Testis (tissue), 2 donors: ENCODE measurements at regions not wholly inside any gene's neighbourhood (a gene's known extent, or its start where the extent isn't known, plus 50 kb on each side); places are given as distances from the start of the nearest gene placed in this dataset.

Experiments
- POLR2A ChIP-seq: fragments of 450-650 bp; IDR thresholded peaks from one replicate; pipeline ENCODE4 v1.6.1; 2017; ENCODE audit warnings: antibody characterized with exemption, mild to moderate bottlenecking, moderate library complexity
- TF ChIP-seq, protein P1 (sequence below), 3 experiments: fragments of 450-650 bp in 2 of 3; fragments of 200-600 bp in 1 of 3; sonication (generic) in 1 of 3; IDR thresholded peaks; one replicate each; pipeline ENCODE4 v1.5.1; 2016 to 2019; ENCODE audit warnings: antibody characterized with exemption in 3 of 3, mild to moderate bottlenecking in 2 of 3, moderate library complexity in 1 of 3

DNA sequence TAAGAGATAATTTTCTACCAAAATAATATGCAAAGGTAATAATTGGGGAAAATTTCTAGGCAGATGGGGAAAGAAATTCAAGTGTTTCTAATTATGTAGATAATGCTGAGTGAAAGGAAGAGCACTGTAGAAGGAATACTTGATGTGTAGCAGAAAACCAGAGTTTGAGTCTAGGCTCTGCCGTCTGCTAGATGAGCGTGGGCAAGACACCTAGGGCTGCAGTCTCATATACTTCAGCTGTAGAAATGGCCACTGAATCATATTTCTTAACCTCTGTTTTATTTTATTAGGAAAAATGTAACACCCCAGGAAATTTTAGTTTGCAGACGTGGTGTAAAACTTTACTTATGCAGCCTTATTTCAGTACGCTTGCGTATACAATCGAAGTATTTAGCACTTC is 59.8 kb upstream of the SLC38A2 start:
- TF ChIP-seq, protein P1, sequence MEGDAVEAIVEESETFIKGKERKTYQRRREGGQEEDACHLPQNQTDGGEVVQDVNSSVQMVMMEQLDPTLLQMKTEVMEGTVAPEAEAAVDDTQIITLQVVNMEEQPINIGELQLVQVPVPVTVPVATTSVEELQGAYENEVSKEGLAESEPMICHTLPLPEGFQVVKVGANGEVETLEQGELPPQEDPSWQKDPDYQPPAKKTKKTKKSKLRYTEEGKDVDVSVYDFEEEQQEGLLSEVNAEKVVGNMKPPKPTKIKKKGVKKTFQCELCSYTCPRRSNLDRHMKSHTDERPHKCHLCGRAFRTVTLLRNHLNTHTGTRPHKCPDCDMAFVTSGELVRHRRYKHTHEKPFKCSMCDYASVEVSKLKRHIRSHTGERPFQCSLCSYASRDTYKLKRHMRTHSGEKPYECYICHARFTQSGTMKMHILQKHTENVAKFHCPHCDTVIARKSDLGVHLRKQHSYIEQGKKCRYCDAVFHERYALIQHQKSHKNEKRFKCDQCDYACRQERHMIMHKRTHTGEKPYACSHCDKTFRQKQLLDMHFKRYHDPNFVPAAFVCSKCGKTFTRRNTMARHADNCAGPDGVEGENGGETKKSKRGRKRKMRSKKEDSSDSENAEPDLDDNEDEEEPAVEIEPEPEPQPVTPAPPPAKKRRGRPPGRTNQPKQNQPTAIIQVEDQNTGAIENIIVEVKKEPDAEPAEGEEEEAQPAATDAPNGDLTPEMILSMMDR (IDR thresholded peaks at IDR 0.05): no peak
- no peak for TF ChIP-seq POLR2A
